Body of pancreas (tissue), 4 donors: ENCODE measurements at regions not wholly inside any gene's neighbourhood (a gene's known extent, or its start where the extent isn't known, plus 50 kb on each side); places are given as distances from the start of the nearest gene placed in this dataset.

Experiments used
- ATAC-seq: fragments of 150-250 bp; one replicate; pipeline ENCODE4 v1.9.1; 2016
- DNase-seq, 4 donors: peaks; one replicate each; pipeline ENCODE4 v3.0.0-alpha.2; 2019
- H3K27ac ChIP-seq, 4 donors: fragments of 200-600 bp; sonication (generic); 1 replicate in 3 of 4; 2 replicates in 1 of 4; pipeline versions ENCODE4 v1.5.1 to v1.6.1; 2016 to 2019; ENCODE audit warnings: mild to moderate bottlenecking in 1 of 4, mixed read lengths in 1 of 4, moderate library complexity in 1 of 4
- H3K27me3 ChIP-seq, 2 donors: fragments of 200-600 bp; sonication (generic); one replicate each; pipeline ENCODE4 v1.6.0; 2016; ENCODE audit warnings: mild to moderate bottlenecking in 1 of 2
- H3K36me3 ChIP-seq, 2 donors: fragments of 200-600 bp; sonication (generic); replicated peaks in 1 of 2; 2 replicates each; pipeline ENCODE4 v1.5.1; 2016; ENCODE audit warnings: low read depth in 2 of 2; ENCODE audit not compliant: insufficient read depth in 1 of 2
- H3K4me1 ChIP-seq: fragments of 200-600 bp; sonication (generic); one replicate; pipeline ENCODE4 v1.6.0; 2016
- H3K4me3 ChIP-seq, 2 donors: fragments of 200-600 bp; sonication (generic); 1 replicate in 1 of 2; 2 replicates in 1 of 2; pipeline ENCODE4 v1.5.1; 2016 to 2019
- H3K9me3 ChIP-seq, 3 donors: fragments of 200-600 bp; sonication (generic); 1 replicate in 2 of 3; 2 replicates in 1 of 3; pipeline ENCODE4 v1.5.1; 2016
- CTCF ChIP-seq, 7 experiments: fragments of 450-650 bp in 4 of 7; fragments of 200-600 bp in 3 of 7; sonication (generic) in 3 of 7; IDR thresholded peaks; one replicate each; pipeline ENCODE4 v1.5.1; 2016 to 2019; ENCODE audit warnings: antibody characterized with exemption in 7 of 7
- POLR2A ChIP-seq, 3 donors: fragments of 450-650 bp; IDR thresholded peaks; one replicate each; pipeline ENCODE4 v1.6.1; 2016; ENCODE audit warnings: antibody characterized with exemption in 3 of 3, mild to moderate bottlenecking in 2 of 3
- WGBS, 2 donors: methylation state at CpG; one replicate each; pipeline ENCODE4 v1.1.5; 2017; 5-methylcytosine and 5-hydroxymethylcytosine counted together
- intact Hi-C: fragments of 100-400 bp; cut with DNase I; formaldehyde crosslinking; loops from one replicate; pipeline ENCODE4 v1.15.1; 2023

DNA sequence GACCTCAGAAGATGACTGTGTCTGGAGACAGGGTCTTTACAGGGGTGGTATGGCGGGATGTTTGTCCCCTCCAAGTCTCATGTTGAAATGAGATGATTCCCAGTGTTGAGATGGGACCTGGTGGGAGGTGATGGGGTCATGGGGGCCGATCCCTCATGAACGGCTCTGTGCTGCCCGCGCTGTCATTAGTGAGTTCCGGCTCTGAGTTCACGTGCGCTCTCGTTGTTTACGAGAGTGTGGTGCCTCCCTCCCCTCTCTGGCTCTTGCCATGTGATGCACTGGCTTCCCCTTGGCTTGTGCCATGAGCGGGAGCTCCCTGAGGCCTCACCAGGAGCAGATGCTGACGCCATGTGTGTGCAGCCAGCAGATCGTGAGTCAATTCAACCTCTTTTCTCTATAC lies 830.8 kb downstream of the TBC1D22A start:
- Histone ChIP-seq H3K4me1 (no peaks in the 10 kb centered on the region), H3K4me3 (no peak overlapping the region), H3K36me3 (no peaks in the 10 kb centered on the region), H3K27ac (no peak overlapping the region), H3K27me3 (no peaks in the 10 kb centered on the region), H3K9me3 (no peaks in the 10 kb centered on the region)
- TF ChIP-seq POLR2A (IDR thresholded peaks at IDR 0.05), result no peak
- TF ChIP-seq CTCF (IDR thresholded peaks at IDR 0.05), result no peak
- intact Hi-C loops, result loop anchor here (10.0 kb wide), 1 partner anchor 1978 kb away; no protein-coding TSS in a partner anchor
- ATAC-seq (no peak), DNase-seq (no peak)
- WGBS, 2 donors, result 78 to 83% methylated on average over 13 of the region's 13 CpGs

DNA sequence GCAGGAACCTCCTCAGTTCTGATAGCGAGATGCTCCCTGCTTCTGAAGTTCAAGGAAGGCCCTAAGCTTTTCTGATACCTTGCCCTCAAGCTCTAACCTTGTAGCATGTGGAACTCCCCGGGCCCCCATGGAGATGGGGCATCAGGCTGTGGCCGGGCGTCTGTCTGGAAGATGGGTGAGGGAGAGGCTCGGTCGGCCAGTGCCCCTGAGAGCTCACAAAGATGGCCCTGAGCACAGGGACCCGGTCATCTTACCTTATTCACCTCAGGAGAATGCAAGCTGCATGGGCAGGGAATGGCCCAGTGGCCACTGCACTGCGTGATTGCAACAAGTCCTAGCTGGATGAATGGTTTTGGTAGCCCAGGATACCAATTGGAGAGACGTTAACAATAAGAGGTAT lies 830.3 kb downstream of the TBC1D22A start:
- DNase-seq, result no peak

GRCh38 chr22:47591709-47592108 lies 829.3 kb downstream of the TBC1D22A start:
- 72 to 77% methylated on average over 16 of the region's 16 CpGs for WGBS, 2 donors
- no peaks in the 10 kb centered on the region for H3K4me1 ChIP-seq
- H3K9me3 ChIP-seq, result no peaks in the 10 kb centered on the region
- H3K27me3 ChIP-seq, result no peaks in the 10 kb centered on the region
- TF ChIP-seq CTCF (IDR thresholded peaks at IDR 0.05) (no peak), POLR2A (IDR thresholded peaks at IDR 0.05) (no peak)
- DNase-seq (no peak), ATAC-seq (no peak)
- no peak overlapping the region for H3K27ac ChIP-seq
- H3K36me3 ChIP-seq, result no peaks in the 10 kb centered on the region
- intact Hi-C loops, result loop anchor here (10.0 kb wide), 1 partner anchor 1977 kb away; no protein-coding TSS in a partner anchor
- H3K4me3 ChIP-seq, result no peak overlapping the region

More for the DNA sequence above, 830.3 kb downstream of the TBC1D22A start:
- ATAC-seq, result no peak
- TF ChIP-seq CTCF (IDR thresholded peaks at IDR 0.05) (no peak), POLR2A (IDR thresholded peaks at IDR 0.05) (no peak)
- H3K4me1 ChIP-seq, result no peaks in the 10 kb centered on the region
- H3K27me3 ChIP-seq, result no peaks in the 10 kb centered on the region
- WGBS, 2 donors, result 64 to 73% methylated on average over 3 to 9 of the region's 9 CpGs
- intact Hi-C loops, result loop anchor here (10.0 kb wide), 1 partner anchor 1978 kb away; no protein-coding TSS in a partner anchor
- H3K36me3 ChIP-seq, result no peaks in the 10 kb centered on the region
- no peak overlapping the region for H3K4me3 ChIP-seq
- H3K27ac ChIP-seq, result no peak overlapping the region
- no peaks in the 10 kb centered on the region for H3K9me3 ChIP-seq

DNA sequence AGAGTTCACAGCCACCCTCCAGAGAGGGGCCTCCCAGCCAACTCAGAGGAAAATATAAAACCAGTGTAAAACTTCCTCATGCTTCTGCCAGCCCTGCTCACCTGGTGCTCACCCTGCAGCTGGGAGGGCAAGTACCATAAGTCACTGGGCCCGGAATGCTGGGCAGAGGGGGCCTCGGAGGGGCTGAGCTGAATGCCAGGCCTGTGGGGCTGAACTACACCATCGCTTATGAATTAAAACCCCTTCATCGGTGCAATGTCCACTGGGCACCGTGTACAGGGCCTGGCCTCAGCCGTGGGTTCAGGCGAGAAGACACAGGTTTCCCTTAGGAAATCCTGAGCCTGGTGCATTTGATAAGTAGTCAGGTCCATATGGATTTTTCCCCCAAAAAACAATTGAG lies 828.6 kb downstream of the TBC1D22A start:
- intact Hi-C loops, result loop anchor here (10.0 kb wide), 1 partner anchor 1976 kb away; no protein-coding TSS in a partner anchor
- no peak for TF ChIP-seq CTCF (IDR thresholded peaks at IDR 0.05)
- no peak for TF ChIP-seq POLR2A (IDR thresholded peaks at IDR 0.05)
- H3K36me3 ChIP-seq, result no peaks in the 10 kb centered on the region
- H3K27ac ChIP-seq, result no peak overlapping the region
- ATAC-seq, result no peak
- no peaks in the 10 kb centered on the region for H3K27me3 ChIP-seq
- H3K4me3 ChIP-seq, result no peak overlapping the region
- H3K4me1 ChIP-seq, result no peaks in the 10 kb centered on the region
- 61 to 65% methylated on average over 4 to 7 of the region's 7 CpGs for WGBS, 2 donors
- H3K9me3 ChIP-seq, result no peaks in the 10 kb centered on the region
- DNase-seq, result no peak
